ENCODE measurements at regions not wholly inside any gene's neighbourhood (a gene's known extent, or its start where the extent isn't known, plus 50 kb on each side); places are given as distances from the start of the nearest gene placed in this dataset.

- TF ChIP-seq CTCF (conservative IDR thresholded peaks at IDR 0.05; ENCODE audit: low read depth, low read length) (no peak), RCOR1 (IDR thresholded peaks at IDR 0.05; ENCODE audit: insufficient replicate concordance, low read length) (no peak), POLR2A (IDR thresholded peaks at IDR 0.05; ENCODE audit: low read depth, low read length) (no peak), CEBPB (IDR thresholded peaks at IDR 0.05; ENCODE audit: low read depth, low read length) (no peak), MAZ (IDR thresholded peaks at IDR 0.05; ENCODE audit: borderline replicate concordance, low read depth, low read length) (no peak), RAD21 (IDR thresholded peaks at IDR 0.05; ENCODE audit: low read length) (no peak), MAFK (IDR thresholded peaks at IDR 0.05; ENCODE audit: low read depth, low read length) (no peak), SMC3 (IDR thresholded peaks at IDR 0.05; ENCODE audit: low read depth, low read length) (no peak)
Measured at GRCh38 chr2:18410543-18410942, 149.9 kb downstream of the RDH14 start.

Measured in IMR-90 (cell line).